GM12878 (cell line): ENCODE measurements at regions not wholly inside any gene's neighbourhood (a gene's known extent, or its start where the extent isn't known, plus 50 kb on each side); places are given as distances from the start of the nearest gene placed in this dataset.

Experiments
- ATAC-seq: fragments of 200-7000 bp; cut with Tn5 transposase; 3 replicates; pipeline ENCODE4 v1.9.1; 2020; ENCODE audit warnings: mild to moderate bottlenecking, moderate library complexity
- BruUV-seq: library from RNA; stranded (reverse); fragments of 400-500 nt; replicated peaks from 2 replicates; lab custom pipeline; 2021; lab: Mats Ljungman, UMichigan
- CTCF ChIA-PET: fragments of 300-600 bp; sonication (Branson Sonifier 250); formaldehyde crosslinking; extraction: SDS; loops from one replicate; lab custom pipeline; 2021; ENCODE audit warnings: inconsistent platforms; lab: Yijun Ruan, JAX
- POLR2A ChIA-PET: fragments of 350-600 bp; formaldehyde crosslinking; extraction: SDS; loops from one replicate; lab custom pipeline; 2021; ENCODE audit warnings: inconsistent platforms; lab: Charles Lee
- RAD21 ChIA-PET: fragments of 300-600 bp; sonication (Branson Sonifier 250); formaldehyde crosslinking; loops from one replicate; lab custom pipeline; 2023; ENCODE audit warnings: antibody characterized with exemption; ENCODE audit not compliant: unreplicated experiment; lab: Charles Lee
- SMC1A ChIA-PET: fragments of 300-600 bp; sonication (Branson Sonifier 250); formaldehyde crosslinking; loops from one replicate; lab custom pipeline; 2023; ENCODE audit not compliant: unreplicated experiment, uncharacterized antibody; lab: Charles Lee
- DNase-seq: peaks from one replicate; pipeline ENCODE4 v3.0.0-alpha.2; 2011; ENCODE audit warnings: low read depth, low spot score
- FAIRE-seq: peaks from 3 replicates; lab custom pipeline; 2011; peaks lifted over from hg19 to GRCh38; lab: Jason Lieb, UNC
- H2AFZ ChIP-seq: 2 replicates; pipeline ENCODE4 v1.6.0; 2011; ENCODE audit warnings: low read depth, low read length, control low read depth; ENCODE audit not compliant: control insufficient read depth
- H3K27ac ChIP-seq: 2 replicates; pipeline ENCODE4 v1.5.1; 2011; ENCODE audit warnings: control low read depth; ENCODE audit not compliant: control insufficient read depth, insufficient read depth
- H3K27me3 ChIP-seq, 2 experiments: replicated peaks in 1 of 2; 2 replicates each; pipeline versions ENCODE4 v1.6.0 to v1.6.1; 2011; ENCODE audit warnings: low read length in 1 of 2; ENCODE audit not compliant: control insufficient read depth in 2 of 2, insufficient read depth in 2 of 2
- H3K36me3 ChIP-seq, 2 experiments: 2 replicates each; pipeline ENCODE4 v1.5.1; 2011; ENCODE audit warnings: low read length in 1 of 2; ENCODE audit not compliant: control insufficient read depth in 2 of 2, insufficient read depth in 2 of 2
- H3K4me1 ChIP-seq: 2 replicates; pipeline ENCODE4 v1.6.1; 2011; ENCODE audit warnings: mild to moderate bottlenecking, low read length, moderate library complexity, mixed read lengths; ENCODE audit not compliant: control insufficient read depth, insufficient read depth
- H3K4me2 ChIP-seq: 2 replicates; pipeline ENCODE4 v1.6.0; 2011; ENCODE audit warnings: control low read depth; ENCODE audit not compliant: control insufficient read depth, insufficient read depth
- H3K4me3 ChIP-seq: fragments of 200-600 bp; sonication (generic); 2 replicates; pipeline ENCODE4 v1.5.1; 2016
- H3K79me2 ChIP-seq: 2 replicates; pipeline ENCODE4 v1.6.0; 2011; ENCODE audit warnings: low read length; ENCODE audit not compliant: control insufficient read depth, insufficient read depth
- H3K9ac ChIP-seq: 2 replicates; pipeline ENCODE4 v1.8.0; 2011; ENCODE audit warnings: low read length, control low read depth, mixed read lengths; ENCODE audit not compliant: control insufficient read depth, insufficient read depth
- H3K9me3 ChIP-seq: replicated peaks from 3 replicates; pipeline ENCODE4 v1.5.1; 2011; ENCODE audit warnings: mild to moderate bottlenecking, low read length; ENCODE audit not compliant: control insufficient read depth, insufficient read depth
- H4K20me1 ChIP-seq: 2 replicates; pipeline ENCODE4 v1.6.0; 2011; ENCODE audit not compliant: control insufficient read depth, insufficient read depth
- ATF7 ChIP-seq: fragments of 450-650 bp; IDR thresholded peaks from 2 replicates; pipeline ENCODE4 v1.6.1; 2016; ENCODE audit warnings: low read depth, mild to moderate bottlenecking
- CEBPB ChIP-seq, 2 experiments: fragments of 150-350 bp in 1 of 2; IDR thresholded peaks; 2 replicates each; pipeline ENCODE4 v1.6.1; 2012 to 2014; ENCODE audit warnings: low read depth in 2 of 2, low read length in 2 of 2, borderline replicate concordance in 1 of 2, inconsistent platforms in 1 of 2
- CHD4 ChIP-seq: fragments of 200-600 bp; sonication (generic); IDR thresholded peaks from 2 replicates; pipeline ENCODE4 v1.6.1; 2016; ENCODE audit warnings: mild to moderate bottlenecking
- KLF5 ChIP-seq: fragments of 450-650 bp; IDR thresholded peaks from 2 replicates; pipeline ENCODE4 v1.6.1; 2014; ENCODE audit warnings: mild to moderate bottlenecking; ENCODE audit not compliant: partially characterized antibody
- MTA2 ChIP-seq: fragments of 450-650 bp; IDR thresholded peaks from 2 replicates; pipeline ENCODE4 v1.6.1; 2016; ENCODE audit warnings: low read depth, mild to moderate bottlenecking, moderate library complexity
- NFXL1 ChIP-seq: fragments of 450-650 bp; IDR thresholded peaks from 2 replicates; pipeline ENCODE4 v1.6.1; 2017; ENCODE audit warnings: antibody characterized with exemption, mild to moderate bottlenecking, borderline replicate concordance
- POU2F2 ChIP-seq: IDR thresholded peaks from 3 replicates; pipeline ENCODE4 v1.6.1; 2011; ENCODE audit warnings: low read depth, mild to moderate bottlenecking, low read length, borderline replicate concordance
- SREBF2 ChIP-seq: IDR thresholded peaks from 2 replicates; pipeline ENCODE4 v1.6.1; 2012; ENCODE audit warnings: mild to moderate bottlenecking, low read length
- TAF1 ChIP-seq: IDR thresholded peaks from 2 replicates; pipeline ENCODE4 v1.6.1; 2011; ENCODE audit warnings: mild to moderate bottlenecking, low read depth, low read length, borderline replicate concordance
- WRNIP1 ChIP-seq: IDR thresholded peaks from 2 replicates; pipeline ENCODE4 v1.6.1; 2011; ENCODE audit warnings: low read depth, low read length, improper control_type of control experiment, borderline replicate concordance
- WGBS: methylation state at CpG from one replicate; pipeline ENCODE4 v1.1.6; 2016; ENCODE audit warnings: low lambda C conversion rate; ENCODE audit not compliant: insufficient replicate concordance, insufficient coverage; ENCODE audit errors: missing lambda C conversion rate; 5-methylcytosine and 5-hydroxymethylcytosine counted together
- in situ Hi-C: fragments of 300-500 bp; cut with MboI; formaldehyde crosslinking; loops from 9 replicates; pipeline ENCODE4 v1.14.3; 2018; ENCODE audit warnings: mixed read lengths
- intact Hi-C: fragments of 100-400 bp; cut with micrococcal nuclease; formaldehyde crosslinking; loops from one replicate; pipeline ENCODE4 v1.14.2; 2022; ENCODE audit not compliant: unreplicated experiment
- TF ChIP-seq, protein P1 (sequence below): IDR thresholded peaks from 2 replicates; pipeline ENCODE4 v1.6.1; 2012; ENCODE audit warnings: improper control_type of control experiment, low read depth, low read length; ENCODE audit not compliant: insufficient replicate concordance
- TF ChIP-seq, protein P2 (sequence below), 3 experiments: IDR thresholded peaks in 2 of 3; conservative IDR thresholded peaks in 1 of 3; 2 replicates each; pipeline ENCODE4 v1.5.1; 2011; ENCODE audit warnings: low read depth in 3 of 3, low read length in 3 of 3, mild to moderate bottlenecking in 3 of 3, control low read depth in 2 of 3, moderate library complexity in 2 of 3, inconsistent platforms in 1 of 3, mixed read lengths in 1 of 3; ENCODE audit not compliant: control insufficient read depth in 2 of 3, insufficient read depth in 1 of 3; ENCODE audit errors: extremely low read depth in 1 of 3
- TF ChIP-seq, protein P3 (sequence below): fragments of 450-650 bp; IDR thresholded peaks from 2 replicates; pipeline ENCODE4 v1.6.1; 2014; ENCODE audit warnings: mild to moderate bottlenecking
- TF ChIP-seq, protein P4 (sequence below): IDR thresholded peaks from 2 replicates; pipeline ENCODE4 v1.6.1; 2012; ENCODE audit warnings: low read length, inconsistent platforms
- TF ChIP-seq, protein P5 (sequence below): IDR thresholded peaks from 2 replicates; pipeline ENCODE4 v1.6.1; 2011; ENCODE audit warnings: low read depth, low read length, improper control_type of control experiment, borderline replicate concordance

DNA sequence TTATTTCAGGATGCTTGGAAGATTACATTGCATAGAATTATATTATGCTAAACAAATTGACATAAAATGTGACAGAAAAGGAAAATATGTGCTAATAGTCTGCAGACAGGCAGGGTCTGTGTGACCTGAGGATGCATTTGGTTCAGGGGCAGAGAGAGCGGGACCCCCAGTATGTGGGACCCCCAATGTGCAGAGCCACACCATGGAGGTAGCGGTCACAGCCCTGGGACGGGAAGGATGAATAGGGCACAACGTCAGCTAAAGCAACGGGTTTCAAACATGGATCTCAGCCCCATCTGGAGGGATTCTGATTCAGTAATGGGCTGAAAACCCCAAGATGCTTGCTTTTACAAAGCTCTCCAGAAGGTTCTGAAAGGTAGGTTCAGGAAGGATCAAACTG is 251.8 kb upstream of the ADARB2 start:
- no peaks in the 10 kb centered on the region for H3K9me3 ChIP-seq
- ATAC-seq (no peak), FAIRE-seq (no peak), DNase-seq (no peak)
- CTCF ChIA-PET = no interaction called here
- H3K4me2 ChIP-seq = no peak overlapping the region
- no TSS peak for BruUV-seq
- H3K9ac ChIP-seq = no peak overlapping the region
- no peak overlapping the region for H2AFZ ChIP-seq
- RAD21 ChIA-PET = no interaction called here
- H4K20me1 ChIP-seq = no peaks in the 10 kb centered on the region
- SMC1A ChIA-PET = no interaction called here
- H3K4me1 ChIP-seq = no peaks in the 10 kb centered on the region
- no peaks in the 10 kb centered on the region for H3K27me3 ChIP-seq
- H3K36me3 ChIP-seq = no peaks in the 10 kb centered on the region
- H3K27ac ChIP-seq = no peak overlapping the region
- H3K4me3 ChIP-seq = no peak overlapping the region
- H3K79me2 ChIP-seq = no peaks in the 10 kb centered on the region
- POLR2A ChIA-PET = no interaction called here
- intact Hi-C loops (no loop called here), in situ Hi-C loops (no loop called here)
- 8% methylated on average over 5 of the region's 5 CpGs for WGBS
- TF ChIP-seq MTA2 = no peak
- TF ChIP-seq, protein P1, sequence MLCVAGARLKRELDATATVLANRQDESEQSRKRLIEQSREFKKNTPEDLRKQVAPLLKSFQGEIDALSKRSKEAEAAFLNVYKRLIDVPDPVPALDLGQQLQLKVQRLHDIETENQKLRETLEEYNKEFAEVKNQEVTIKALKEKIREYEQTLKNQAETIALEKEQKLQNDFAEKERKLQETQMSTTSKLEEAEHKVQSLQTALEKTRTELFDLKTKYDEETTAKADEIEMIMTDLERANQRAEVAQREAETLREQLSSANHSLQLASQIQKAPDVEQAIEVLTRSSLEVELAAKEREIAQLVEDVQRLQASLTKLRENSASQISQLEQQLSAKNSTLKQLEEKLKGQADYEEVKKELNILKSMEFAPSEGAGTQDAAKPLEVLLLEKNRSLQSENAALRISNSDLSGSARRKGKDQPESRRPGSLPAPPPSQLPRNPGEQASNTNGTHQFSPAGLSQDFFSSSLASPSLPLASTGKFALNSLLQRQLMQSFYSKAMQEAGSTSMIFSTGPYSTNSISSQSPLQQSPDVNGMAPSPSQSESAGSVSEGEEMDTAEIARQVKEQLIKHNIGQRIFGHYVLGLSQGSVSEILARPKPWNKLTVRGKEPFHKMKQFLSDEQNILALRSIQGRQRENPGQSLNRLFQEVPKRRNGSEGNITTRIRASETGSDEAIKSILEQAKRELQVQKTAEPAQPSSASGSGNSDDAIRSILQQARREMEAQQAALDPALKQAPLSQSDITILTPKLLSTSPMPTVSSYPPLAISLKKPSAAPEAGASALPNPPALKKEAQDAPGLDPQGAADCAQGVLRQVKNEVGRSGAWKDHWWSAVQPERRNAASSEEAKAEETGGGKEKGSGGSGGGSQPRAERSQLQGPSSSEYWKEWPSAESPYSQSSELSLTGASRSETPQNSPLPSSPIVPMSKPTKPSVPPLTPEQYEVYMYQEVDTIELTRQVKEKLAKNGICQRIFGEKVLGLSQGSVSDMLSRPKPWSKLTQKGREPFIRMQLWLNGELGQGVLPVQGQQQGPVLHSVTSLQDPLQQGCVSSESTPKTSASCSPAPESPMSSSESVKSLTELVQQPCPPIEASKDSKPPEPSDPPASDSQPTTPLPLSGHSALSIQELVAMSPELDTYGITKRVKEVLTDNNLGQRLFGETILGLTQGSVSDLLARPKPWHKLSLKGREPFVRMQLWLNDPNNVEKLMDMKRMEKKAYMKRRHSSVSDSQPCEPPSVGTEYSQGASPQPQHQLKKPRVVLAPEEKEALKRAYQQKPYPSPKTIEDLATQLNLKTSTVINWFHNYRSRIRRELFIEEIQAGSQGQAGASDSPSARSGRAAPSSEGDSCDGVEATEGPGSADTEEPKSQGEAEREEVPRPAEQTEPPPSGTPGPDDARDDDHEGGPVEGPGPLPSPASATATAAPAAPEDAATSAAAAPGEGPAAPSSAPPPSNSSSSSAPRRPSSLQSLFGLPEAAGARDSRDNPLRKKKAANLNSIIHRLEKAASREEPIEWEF = no peak
- no peak for TF ChIP-seq POU2F2
- TF ChIP-seq SREBF2 = no peak
- TF ChIP-seq, protein P2, sequence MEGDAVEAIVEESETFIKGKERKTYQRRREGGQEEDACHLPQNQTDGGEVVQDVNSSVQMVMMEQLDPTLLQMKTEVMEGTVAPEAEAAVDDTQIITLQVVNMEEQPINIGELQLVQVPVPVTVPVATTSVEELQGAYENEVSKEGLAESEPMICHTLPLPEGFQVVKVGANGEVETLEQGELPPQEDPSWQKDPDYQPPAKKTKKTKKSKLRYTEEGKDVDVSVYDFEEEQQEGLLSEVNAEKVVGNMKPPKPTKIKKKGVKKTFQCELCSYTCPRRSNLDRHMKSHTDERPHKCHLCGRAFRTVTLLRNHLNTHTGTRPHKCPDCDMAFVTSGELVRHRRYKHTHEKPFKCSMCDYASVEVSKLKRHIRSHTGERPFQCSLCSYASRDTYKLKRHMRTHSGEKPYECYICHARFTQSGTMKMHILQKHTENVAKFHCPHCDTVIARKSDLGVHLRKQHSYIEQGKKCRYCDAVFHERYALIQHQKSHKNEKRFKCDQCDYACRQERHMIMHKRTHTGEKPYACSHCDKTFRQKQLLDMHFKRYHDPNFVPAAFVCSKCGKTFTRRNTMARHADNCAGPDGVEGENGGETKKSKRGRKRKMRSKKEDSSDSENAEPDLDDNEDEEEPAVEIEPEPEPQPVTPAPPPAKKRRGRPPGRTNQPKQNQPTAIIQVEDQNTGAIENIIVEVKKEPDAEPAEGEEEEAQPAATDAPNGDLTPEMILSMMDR (IDR thresholded peaks at IDR 0.05 in 2 of 3, conservative IDR thresholded peaks at IDR 0.05 in 1 of 3; ENCODE audit: control insufficient read depth in 2 of 3, extremely low read depth in 1 of 3, insufficient read depth in 1 of 3, low read depth in 3 of 3, low read length in 3 of 3) = no peak
- TF ChIP-seq, protein P3, sequence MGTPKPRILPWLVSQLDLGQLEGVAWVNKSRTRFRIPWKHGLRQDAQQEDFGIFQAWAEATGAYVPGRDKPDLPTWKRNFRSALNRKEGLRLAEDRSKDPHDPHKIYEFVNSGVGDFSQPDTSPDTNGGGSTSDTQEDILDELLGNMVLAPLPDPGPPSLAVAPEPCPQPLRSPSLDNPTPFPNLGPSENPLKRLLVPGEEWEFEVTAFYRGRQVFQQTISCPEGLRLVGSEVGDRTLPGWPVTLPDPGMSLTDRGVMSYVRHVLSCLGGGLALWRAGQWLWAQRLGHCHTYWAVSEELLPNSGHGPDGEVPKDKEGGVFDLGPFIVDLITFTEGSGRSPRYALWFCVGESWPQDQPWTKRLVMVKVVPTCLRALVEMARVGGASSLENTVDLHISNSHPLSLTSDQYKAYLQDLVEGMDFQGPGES = no peak
- no peak for TF ChIP-seq KLF5
- no peak for TF ChIP-seq TAF1
- no peak for TF ChIP-seq ATF7
- TF ChIP-seq, protein P4, sequence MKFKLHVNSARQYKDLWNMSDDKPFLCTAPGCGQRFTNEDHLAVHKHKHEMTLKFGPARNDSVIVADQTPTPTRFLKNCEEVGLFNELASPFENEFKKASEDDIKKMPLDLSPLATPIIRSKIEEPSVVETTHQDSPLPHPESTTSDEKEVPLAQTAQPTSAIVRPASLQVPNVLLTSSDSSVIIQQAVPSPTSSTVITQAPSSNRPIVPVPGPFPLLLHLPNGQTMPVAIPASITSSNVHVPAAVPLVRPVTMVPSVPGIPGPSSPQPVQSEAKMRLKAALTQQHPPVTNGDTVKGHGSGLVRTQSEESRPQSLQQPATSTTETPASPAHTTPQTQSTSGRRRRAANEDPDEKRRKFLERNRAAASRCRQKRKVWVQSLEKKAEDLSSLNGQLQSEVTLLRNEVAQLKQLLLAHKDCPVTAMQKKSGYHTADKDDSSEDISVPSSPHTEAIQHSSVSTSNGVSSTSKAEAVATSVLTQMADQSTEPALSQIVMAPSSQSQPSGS = no peak
- TF ChIP-seq CEBPB (IDR thresholded peaks at IDR 0.05; ENCODE audit: borderline replicate concordance in 1 of 2, low read depth in 2 of 2, low read length in 2 of 2) = no peak
- no peak for TF ChIP-seq NFXL1
- TF ChIP-seq, protein P5, sequence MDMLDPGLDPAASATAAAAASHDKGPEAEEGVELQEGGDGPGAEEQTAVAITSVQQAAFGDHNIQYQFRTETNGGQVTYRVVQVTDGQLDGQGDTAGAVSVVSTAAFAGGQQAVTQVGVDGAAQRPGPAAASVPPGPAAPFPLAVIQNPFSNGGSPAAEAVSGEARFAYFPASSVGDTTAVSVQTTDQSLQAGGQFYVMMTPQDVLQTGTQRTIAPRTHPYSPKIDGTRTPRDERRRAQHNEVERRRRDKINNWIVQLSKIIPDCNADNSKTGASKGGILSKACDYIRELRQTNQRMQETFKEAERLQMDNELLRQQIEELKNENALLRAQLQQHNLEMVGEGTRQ = no peak
- TF ChIP-seq WRNIP1 = no peak
- no peak for TF ChIP-seq CHD4
